NT2/D1 (cell line): ENCODE measurements at regions not wholly inside any gene's neighbourhood (a gene's known extent, or its start where the extent isn't known, plus 50 kb on each side); places are given as distances from the start of the nearest gene placed in this dataset.

ENCODE experiments used
- SUZ12 ChIP-seq: IDR thresholded peaks from 2 replicates; pipeline ENCODE4 v1.6.1; 2011; ENCODE audit not compliant: insufficient read length, insufficient read depth; ENCODE audit errors: extremely low read depth
- YY1 ChIP-seq: IDR thresholded peaks from 2 replicates; pipeline ENCODE4 v1.6.1; 2011; ENCODE audit not compliant: insufficient read length, insufficient read depth
- ZNF274 ChIP-seq: IDR thresholded peaks from 2 replicates; pipeline ENCODE4 v1.6.1; 2011; ENCODE audit warnings: mild to moderate bottlenecking, low read depth, low read length

- TF ChIP-seq SUZ12 (no peak), ZNF274 (no peak), YY1 (no peak)
These were observed 210.7 kb downstream of the PPP1R2C start for GRCh38 chrX:42567268-42567667.
